ENCODE measurements at regions not wholly inside any gene's neighbourhood (a gene's known extent, or its start where the extent isn't known, plus 50 kb on each side); places are given as distances from the start of the nearest gene placed in this dataset.

DNA sequence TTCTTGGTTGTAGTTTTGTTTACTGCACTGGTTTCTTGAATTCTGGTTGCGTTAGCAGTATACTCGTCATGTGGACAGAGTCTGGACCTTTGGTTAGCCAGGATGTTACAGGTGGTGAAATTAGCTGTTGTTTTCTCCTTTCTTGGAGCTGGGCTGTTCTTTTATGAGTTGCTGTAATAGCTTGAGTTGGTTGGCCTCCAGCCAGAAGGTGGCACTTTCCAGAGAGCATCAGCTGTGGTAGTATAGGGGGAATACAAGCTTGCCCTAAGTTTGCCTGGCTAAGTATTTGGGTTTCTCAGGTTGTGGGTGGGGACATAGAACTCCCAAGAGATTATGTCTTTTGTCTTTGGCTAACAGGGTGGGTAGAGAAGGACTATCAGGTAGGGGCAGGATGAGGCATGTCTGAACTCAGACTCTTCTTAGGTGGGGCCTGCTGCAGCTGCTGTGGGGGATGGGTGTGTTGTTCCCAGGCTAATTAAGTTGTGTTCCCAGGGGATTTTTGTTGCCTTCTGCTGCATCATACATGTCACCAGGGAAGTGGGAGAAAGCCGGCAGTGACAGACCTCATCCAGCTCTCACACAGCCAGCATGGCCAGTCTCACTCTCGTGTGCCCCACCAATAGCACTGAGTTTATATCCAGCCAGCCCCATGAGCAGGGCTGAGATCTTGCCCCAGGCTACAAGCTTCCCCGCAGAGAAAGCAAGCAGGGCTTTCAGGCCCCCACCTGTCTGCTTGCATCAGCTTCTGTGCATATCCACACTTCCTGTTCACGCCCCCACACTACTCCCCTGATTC lies 246.7 kb upstream of the TPK1 start:
- no peak for DNase-seq
- Mint-ChIP-seq H3K4me1 (no peaks in the 10 kb centered on the region), H3K9me3 (peaks cover 0 to 8% (median 5%) of the 10 kb centered on the region in 6 donors), H3K27me3 (ENCODE audit: low read depth in 3 of 3) (peaks cover 0 to 5% (median 2%) of the 10 kb centered on the region in 3 donors), H3K4me3 (no peak overlapping the region), H3K27ac (no peak overlapping the region), H3K36me3 (no peaks in the 10 kb centered on the region)

DNA sequence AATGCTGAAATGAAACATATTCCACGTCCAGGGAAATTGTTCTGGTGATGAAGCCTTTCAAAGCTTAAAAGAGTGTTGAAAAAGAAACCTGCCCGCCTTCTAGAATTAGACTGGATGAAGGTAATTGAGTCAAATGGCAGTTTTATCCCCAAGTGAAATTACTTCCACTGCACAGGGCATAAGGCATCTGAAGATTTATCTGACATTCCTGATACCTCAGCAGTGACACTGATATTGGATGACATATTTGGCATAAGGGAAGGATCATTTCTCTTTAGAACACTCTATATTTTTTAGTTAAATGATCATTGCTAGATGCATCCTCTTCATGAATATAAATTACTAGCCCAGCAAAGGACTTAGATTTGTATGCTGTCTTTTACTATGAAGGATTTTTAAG lies 229.6 kb upstream of the TPK1 start:
- peaks cover 0 to 4% (median 0%) of the 10 kb centered on the region in 6 donors for H3K9me3 Mint-ChIP-seq
- H3K4me3 Mint-ChIP-seq: no peak overlapping the region
- H3K27ac Mint-ChIP-seq: no peak overlapping the region
- H3K27me3 Mint-ChIP-seq (ENCODE audit: low read depth in 3 of 3): peaks cover 0 to 2% (median 0%) of the 10 kb centered on the region in 3 donors
- DNase-seq: no peak
- H3K36me3 Mint-ChIP-seq: no peaks in the 10 kb centered on the region
- no peaks in the 10 kb centered on the region for H3K4me1 Mint-ChIP-seq

DNA sequence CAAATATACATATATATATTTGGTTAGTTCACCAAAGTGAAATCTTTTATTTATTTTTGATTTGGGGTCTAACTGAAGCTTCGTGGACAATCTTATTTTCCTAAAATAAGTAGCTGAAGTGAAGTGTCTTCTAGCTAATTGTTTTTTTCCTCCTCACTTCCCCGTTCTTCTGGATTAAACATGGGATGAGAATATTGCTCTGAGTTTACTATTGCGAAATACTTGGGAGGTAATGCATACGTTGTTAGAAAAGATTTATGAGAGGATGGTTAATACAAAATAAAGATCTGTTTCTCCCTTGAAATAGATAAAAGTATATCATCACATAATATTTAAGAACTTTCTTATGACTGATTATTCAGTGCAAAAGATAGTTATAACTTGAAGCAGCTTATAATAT lies 228.3 kb upstream of the TPK1 start:
- Mint-ChIP-seq H3K4me3 (no peak overlapping the region), H3K9me3 (peaks cover 0 to 4% (median 0%) of the 10 kb centered on the region in 6 donors), H3K27me3 (ENCODE audit: low read depth in 3 of 3) (peaks cover 0 to 2% (median 0%) of the 10 kb centered on the region in 3 donors), H3K36me3 (no peaks in the 10 kb centered on the region), H3K27ac (no peak overlapping the region), H3K4me1 (no peaks in the 10 kb centered on the region)
- no peak for DNase-seq

DNA sequence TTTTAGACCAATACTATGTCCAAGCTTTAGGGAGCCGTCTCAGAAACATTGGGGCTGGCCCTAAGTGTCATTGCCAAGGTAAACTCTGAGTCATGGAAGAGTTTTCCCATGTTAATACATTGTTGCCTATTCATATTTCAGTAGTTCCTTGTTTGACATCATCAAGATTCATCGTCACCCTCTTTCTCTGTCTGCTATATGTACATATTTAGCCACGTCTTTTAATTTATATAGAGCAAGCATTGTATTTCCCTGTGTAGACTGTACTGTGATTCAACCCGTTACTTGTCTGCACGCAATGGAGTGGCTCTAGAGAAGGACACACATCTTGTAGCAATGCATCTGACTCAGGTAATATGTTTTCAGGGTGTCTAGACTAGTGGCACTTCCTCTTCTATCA lies 217.9 kb upstream of the TPK1 start:
- Mint-ChIP-seq H3K36me3 (no peaks in the 10 kb centered on the region), H3K9me3 (peaks cover 0 to 8% (median 0%) of the 10 kb centered on the region in 6 donors), H3K4me1 (no peaks in the 10 kb centered on the region), H3K27ac (no peak overlapping the region), H3K27me3 (ENCODE audit: low read depth in 3 of 3) (peaks cover 0 to 2% (median 0%) of the 10 kb centered on the region in 3 donors), H3K4me3 (no peak overlapping the region)
- DNase-seq: no peak

DNA sequence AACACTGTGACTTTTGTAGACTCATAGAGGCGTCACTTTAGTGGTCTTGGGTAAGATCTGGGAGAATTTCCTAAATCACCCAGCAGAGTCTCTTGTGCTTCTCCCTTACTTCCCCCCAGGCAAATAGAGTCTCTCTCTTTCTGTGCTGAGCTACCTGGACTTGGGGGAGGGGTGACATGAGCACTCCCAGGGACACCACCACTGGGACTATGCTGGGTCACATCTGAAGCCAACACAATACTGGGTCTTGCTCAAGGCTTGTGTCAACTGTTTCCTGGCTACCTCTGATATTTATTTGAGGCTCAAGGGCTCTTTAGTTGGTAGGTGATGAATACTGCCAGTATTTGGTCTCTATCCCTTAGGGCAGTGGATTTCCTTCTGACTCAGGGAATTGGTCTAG lies 214.6 kb upstream of the TPK1 start:
- H3K27me3 Mint-ChIP-seq (ENCODE audit: low read depth in 3 of 3): peaks cover 0 to 5% (median 0%) of the 10 kb centered on the region in 3 donors
- H3K36me3 Mint-ChIP-seq: no peaks in the 10 kb centered on the region
- H3K4me1 Mint-ChIP-seq: no peaks in the 10 kb centered on the region
- no peak overlapping the region for H3K27ac Mint-ChIP-seq
- peaks cover 0 to 8% (median 0%) of the 10 kb centered on the region in 6 donors for H3K9me3 Mint-ChIP-seq
- no peak overlapping the region for H3K4me3 Mint-ChIP-seq
- DNase-seq: no peak

DNA sequence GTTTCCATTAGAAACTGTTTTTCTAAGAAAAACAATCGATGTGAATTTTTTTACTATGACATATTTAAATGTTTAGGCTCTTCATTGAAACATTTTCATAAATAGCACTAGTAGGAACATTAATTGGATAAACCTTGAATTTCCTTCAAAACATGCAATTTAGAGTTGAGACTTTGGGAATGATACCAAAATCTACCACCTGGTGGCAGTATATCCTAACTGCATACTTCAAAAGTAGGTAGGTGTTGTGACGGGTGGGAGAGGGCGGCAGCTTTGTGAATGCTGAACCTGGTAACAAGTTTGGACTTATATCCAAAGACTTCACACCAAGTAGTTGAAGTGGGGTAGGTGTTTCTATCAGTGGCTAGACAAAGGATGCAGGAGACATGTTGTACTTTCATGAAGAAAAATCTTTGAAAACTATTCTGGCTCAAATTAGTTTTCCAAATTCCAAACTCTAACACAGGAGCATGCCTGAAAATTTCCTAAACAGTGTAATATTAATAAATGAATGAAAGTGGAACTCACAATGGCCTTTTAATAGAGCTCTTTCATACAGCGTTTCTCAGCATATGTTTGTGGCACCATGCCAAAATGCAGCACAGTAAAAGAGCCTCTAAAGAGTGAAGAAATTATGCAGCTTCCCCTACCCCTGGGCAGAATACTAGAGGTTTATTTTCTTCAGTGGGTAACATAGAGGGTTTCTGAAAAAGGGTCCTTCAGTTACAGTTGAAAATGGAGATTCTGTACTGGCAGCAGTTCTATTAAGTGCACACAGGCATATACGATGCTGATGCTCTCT lies 201.0 kb upstream of the TPK1 start:
- peaks cover 0 to 1% of the 10 kb centered on the region in 2 donors for H3K4me1 Mint-ChIP-seq
- no peak overlapping the region for H3K27ac Mint-ChIP-seq
- no peaks in the 10 kb centered on the region for H3K9me3 Mint-ChIP-seq
- peaks cover 0 to 2% (median 2%) of the 10 kb centered on the region in 3 donors for H3K27me3 Mint-ChIP-seq (ENCODE audit: low read depth in 3 of 3)
- H3K36me3 Mint-ChIP-seq: no peaks in the 10 kb centered on the region
- no peak overlapping the region for H3K4me3 Mint-ChIP-seq
- peak; percentile 12 to 26 (median 22) for DNase-seq

DNA sequence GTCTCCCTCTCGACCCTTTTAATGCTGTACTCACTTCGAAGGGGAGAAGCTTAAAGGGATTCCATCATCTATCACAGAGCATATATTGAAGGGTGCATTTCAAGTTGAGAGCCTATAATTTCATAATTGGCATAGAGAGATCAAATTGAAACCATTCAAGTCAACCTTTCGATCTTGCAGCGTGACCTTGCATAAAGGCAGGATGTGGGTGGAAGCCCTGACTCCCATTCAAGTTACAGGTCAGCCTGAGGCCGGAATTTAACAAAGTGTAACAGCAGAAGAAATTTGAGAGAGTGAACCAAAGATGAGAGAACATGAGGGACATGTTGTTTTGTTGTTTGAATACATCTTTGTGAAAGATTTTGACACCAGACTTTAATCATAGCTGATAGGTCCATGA lies 195.3 kb upstream of the TPK1 start:
- Mint-ChIP-seq H3K36me3 (no peaks in the 10 kb centered on the region), H3K4me1 (no peaks in the 10 kb centered on the region), H3K27ac (no peak overlapping the region), H3K9me3 (no peaks in the 10 kb centered on the region), H3K4me3 (peak overlapping the region in 1 of 5 donors; percentile 4), H3K27me3 (ENCODE audit: low read depth in 3 of 3) (peaks cover 0 to 2% (median 2%) of the 10 kb centered on the region in 3 donors)
- no peak for DNase-seq

DNA sequence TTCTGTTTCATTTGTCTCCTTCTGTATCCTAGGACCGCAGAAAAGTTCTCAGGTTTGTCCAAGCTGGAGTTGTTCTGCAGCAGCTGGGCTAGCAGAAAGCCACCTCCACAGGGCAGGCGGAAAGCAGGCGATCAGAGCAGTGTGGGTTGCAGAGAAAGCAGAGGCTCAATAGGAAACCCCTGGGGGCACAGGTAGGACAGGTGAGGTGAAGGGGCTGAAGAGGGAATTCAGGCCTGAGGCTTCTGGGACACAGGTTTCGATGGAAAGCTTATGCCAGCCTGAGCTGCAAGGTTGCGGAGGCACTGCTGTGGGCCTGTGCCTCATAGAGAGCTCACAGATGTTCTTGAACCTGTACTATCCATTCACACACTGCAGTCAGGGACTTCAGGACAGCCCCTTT lies 194.9 kb upstream of the TPK1 start:
- no peaks in the 10 kb centered on the region for H3K9me3 Mint-ChIP-seq
- DNase-seq: no peak
- H3K27ac Mint-ChIP-seq: no peak overlapping the region
- H3K36me3 Mint-ChIP-seq: no peaks in the 10 kb centered on the region
- no peak overlapping the region for H3K4me3 Mint-ChIP-seq
- no peaks in the 10 kb centered on the region for H3K4me1 Mint-ChIP-seq
- peaks cover 0 to 2% (median 2%) of the 10 kb centered on the region in 3 donors for H3K27me3 Mint-ChIP-seq (ENCODE audit: low read depth in 3 of 3)

DNA sequence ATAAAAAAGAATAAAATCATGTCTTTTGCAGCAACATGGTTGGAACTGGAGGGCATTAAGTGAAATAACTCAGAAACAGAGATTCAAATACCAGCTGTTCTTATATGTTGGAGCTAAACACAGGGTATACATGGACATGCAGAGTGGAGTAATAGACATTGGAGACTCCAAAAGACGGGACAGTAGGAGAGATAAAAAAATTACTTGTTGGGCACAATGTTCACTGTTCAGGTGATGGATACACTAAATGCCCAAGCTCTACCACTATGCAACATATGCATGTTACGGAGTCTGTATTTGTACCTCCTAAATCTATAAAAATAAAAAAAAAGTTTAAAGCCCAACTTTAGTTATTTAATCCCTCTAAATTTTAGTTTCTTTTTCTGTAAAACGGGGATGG lies 184.6 kb upstream of the TPK1 start:
- Mint-ChIP-seq H3K9me3 (no peaks in the 10 kb centered on the region), H3K36me3 (no peaks in the 10 kb centered on the region), H3K4me3 (no peak overlapping the region), H3K4me1 (no peaks in the 10 kb centered on the region), H3K27me3 (ENCODE audit: low read depth in 3 of 3) (peaks cover 0 to 2% (median 0%) of the 10 kb centered on the region in 3 donors), H3K27ac (no peak overlapping the region)
- DNase-seq: no peak

DNA sequence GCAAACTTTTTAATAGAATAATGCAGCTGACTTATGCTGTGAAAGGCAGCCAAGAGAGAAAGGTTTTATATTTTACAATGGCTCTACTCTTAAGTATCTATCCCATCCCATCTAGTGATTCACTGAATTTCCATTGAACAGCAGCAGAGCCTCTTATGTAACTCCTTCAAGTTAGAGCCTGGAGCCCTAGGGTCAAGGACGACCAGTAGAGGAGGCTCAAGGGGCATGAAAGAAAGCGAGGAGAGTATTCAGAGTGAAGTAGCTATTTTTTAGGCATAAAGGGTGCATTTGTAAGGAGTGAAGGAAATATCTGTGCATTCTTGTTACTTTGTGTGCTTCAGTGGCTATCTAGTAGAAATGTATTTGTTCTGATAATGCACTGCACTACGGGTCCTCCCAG lies 180.2 kb upstream of the TPK1 start:
- H3K36me3 Mint-ChIP-seq: no peaks in the 10 kb centered on the region
- H3K27me3 Mint-ChIP-seq (ENCODE audit: low read depth in 3 of 3): no peaks in the 10 kb centered on the region
- H3K4me1 Mint-ChIP-seq: peaks cover 4 to 13% of the 10 kb centered on the region in 2 donors
- H3K4me3 Mint-ChIP-seq: no peak overlapping the region
- H3K9me3 Mint-ChIP-seq: no peaks in the 10 kb centered on the region
- DNase-seq: no peak
- H3K27ac Mint-ChIP-seq: no peak overlapping the region

DNA sequence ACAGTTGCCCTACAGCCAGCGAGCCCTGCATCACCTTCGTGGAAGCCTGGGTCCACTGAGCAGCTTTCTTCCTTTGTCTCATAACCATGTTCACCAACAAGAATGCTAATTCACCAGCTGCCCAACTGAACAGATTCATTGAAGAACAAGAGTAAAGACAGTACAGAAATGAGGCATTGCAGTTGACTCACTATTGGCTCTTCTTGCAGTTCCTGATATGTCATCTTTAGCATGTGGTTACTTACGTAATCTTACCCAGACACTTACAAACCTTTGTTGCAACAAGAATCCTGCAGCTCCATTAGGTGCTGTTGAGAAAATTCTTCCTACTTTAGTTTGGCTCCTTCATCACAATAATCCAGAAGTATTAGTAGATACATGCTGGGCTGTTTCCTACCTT lies 174.0 kb upstream of the TPK1 start:
- H3K36me3 Mint-ChIP-seq: no peaks in the 10 kb centered on the region
- H3K27me3 Mint-ChIP-seq (ENCODE audit: low read depth in 3 of 3): peaks cover 0 to 2% (median 0%) of the 10 kb centered on the region in 3 donors
- DNase-seq: no peak
- peaks cover 4 to 13% of the 10 kb centered on the region in 2 donors for H3K4me1 Mint-ChIP-seq
- H3K4me3 Mint-ChIP-seq: no peak overlapping the region
- H3K27ac Mint-ChIP-seq: no peak overlapping the region
- no peaks in the 10 kb centered on the region for H3K9me3 Mint-ChIP-seq

DNA sequence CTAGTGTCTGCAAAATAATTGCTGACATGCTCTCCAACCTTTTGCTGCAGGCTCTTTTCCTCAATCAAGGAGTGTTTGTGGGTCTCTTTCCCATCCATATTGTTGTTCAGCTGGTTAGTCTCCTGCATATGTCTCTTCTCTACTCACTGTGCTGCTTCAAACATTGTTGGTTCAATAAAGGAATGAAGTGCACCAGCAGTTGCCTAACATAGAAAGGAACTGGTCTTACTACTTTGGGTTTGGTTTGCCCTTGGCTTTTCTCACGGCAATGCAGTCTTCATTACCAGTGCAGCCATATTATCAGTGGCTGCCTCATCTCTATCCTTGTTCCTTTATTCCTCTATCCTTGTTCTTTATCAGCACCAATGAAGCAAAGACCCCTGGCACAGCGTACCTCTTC lies 169.7 kb upstream of the TPK1 start:
- Mint-ChIP-seq H3K36me3 (peaks cover 0 to 3% (median 0%) of the 10 kb centered on the region in 3 donors), H3K27me3 (ENCODE audit: low read depth in 3 of 3) (peaks cover 0 to 6% (median 2%) of the 10 kb centered on the region in 3 donors)

DNA sequence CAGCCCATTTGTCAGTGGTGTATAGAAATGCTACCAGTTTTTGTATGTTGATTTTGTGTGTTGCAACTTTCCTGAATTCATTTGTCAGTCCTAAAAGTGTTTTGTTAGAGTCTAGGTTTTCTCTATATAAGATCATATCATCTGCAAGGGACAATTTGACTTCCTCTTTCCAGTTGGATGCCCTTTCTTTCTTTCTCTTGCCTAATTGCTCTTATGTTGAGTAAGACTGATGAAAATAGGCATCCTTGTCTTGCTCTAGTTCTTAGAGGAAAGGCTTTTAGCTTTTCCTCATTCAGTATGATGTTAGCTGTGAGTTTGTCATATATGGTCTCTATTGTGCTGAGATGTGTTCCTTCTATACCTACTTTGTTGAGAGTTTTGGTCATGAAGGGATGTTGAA lies 161.7 kb upstream of the TPK1 start:
- Mint-ChIP-seq H3K27me3 (ENCODE audit: low read depth in 3 of 3) (peaks cover 0 to 10% (median 0%) of the 10 kb centered on the region in 3 donors), H3K27ac (no peak overlapping the region), H3K4me1 (no peaks in the 10 kb centered on the region), H3K9me3 (peaks cover 12 to 47% (median 23%) of the 10 kb centered on the region in 6 donors), H3K36me3 (peaks cover 0 to 3% (median 0%) of the 10 kb centered on the region in 3 donors), H3K4me3 (no peak overlapping the region)
- no peak for DNase-seq

More for the DNA sequence above, 169.7 kb upstream of the TPK1 start:
- H3K27ac Mint-ChIP-seq: no peak overlapping the region
- no peak overlapping the region for H3K4me3 Mint-ChIP-seq
- no peaks in the 10 kb centered on the region for H3K4me1 Mint-ChIP-seq
- peaks cover 3 to 6% (median 5%) of the 10 kb centered on the region in 6 donors for H3K9me3 Mint-ChIP-seq
- DNase-seq: no peak

DNA sequence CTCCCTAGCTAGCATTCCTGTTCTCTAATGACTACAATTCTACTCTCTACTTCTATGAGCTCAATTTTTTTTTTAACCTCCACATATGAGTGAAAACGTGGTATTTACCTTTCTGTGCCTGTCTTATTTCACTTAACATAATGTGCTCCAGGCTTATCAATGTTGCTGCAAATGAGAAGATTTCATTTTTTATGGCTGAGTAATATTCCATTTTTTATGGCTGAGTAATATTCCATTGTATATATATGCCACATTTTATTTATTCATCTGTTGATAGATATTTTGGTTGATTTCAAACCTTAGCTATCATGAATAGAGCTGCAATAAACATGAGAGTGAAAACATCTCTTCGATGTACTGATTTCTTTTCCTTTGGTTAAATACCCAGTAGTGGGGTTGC lies 159.6 kb upstream of the TPK1 start:
- Mint-ChIP-seq H3K4me3 (no peak overlapping the region), H3K4me1 (no peaks in the 10 kb centered on the region), H3K27ac (no peak overlapping the region), H3K27me3 (ENCODE audit: low read depth in 3 of 3) (peaks cover 0 to 3% (median 0%) of the 10 kb centered on the region in 3 donors), H3K9me3 (peaks cover 7 to 40% (median 19%) of the 10 kb centered on the region in 6 donors), H3K36me3 (no peaks in the 10 kb centered on the region)
- no peak for DNase-seq

All from immature natural killer cell (primary cell).